DMS114 treated with DMSO at 0.1 percent for 48 hours (cell line): ENCODE measurements at regions not wholly inside any gene's neighbourhood (a gene's known extent, or its start where the extent isn't known, plus 50 kb on each side); places are given as distances from the start of the nearest gene placed in this dataset.
"Not testable (repeated sequence)": the region's sequence is repeated elsewhere in the genome, so short reads cannot be mapped to it uniquely, and the experiment has no call there.

ENCODE experiments used
- DNase-seq: peaks from one replicate; lab custom pipeline; 2025; ENCODE audit not compliant: unreplicated experiment; lab: John Stamatoyannopoulos, UW

- DNase-seq: no peak
These were observed 84.6 kb upstream of the WDR72 start for GRCh38 chr15:53843869-53844569.

GRCh38 chr15:53843166-53843565 lies 83.7 kb upstream of the WDR72 start:
- no peak for DNase-seq

- no peak for DNase-seq
These were observed 82.2 kb upstream of the WDR72 start for GRCh38 chr15:53841651-53842050.

- no peak for DNase-seq
These were observed 81.2 kb upstream of the WDR72 start for GRCh38 chr15:53840681-53841080.

GRCh38 chr15:53837263-53837662 lies 77.8 kb upstream of the WDR72 start:
- DNase-seq: no peak

- DNase-seq: no peak
These were observed 77.2 kb upstream of the WDR72 start for GRCh38 chr15:53836618-53837017.

- DNase-seq: no peak
These were observed 75.8 kb upstream of the WDR72 start for GRCh38 chr15:53835309-53835708.

GRCh38 chr15:53834214-53834613 lies 74.8 kb upstream of the WDR72 start:
- DNase-seq: no peak

GRCh38 chr15:53833134-53833624 lies 73.7 kb upstream of the WDR72 start:
- DNase-seq: no peak

- no peak for DNase-seq
These were observed 72.7 kb upstream of the WDR72 start for GRCh38 chr15:53831907-53832770.

- no peak for DNase-seq
These were observed 71.4 kb upstream of the WDR72 start for GRCh38 chr15:53830707-53831386.

- no peak for DNase-seq
These were observed 70.5 kb upstream of the WDR72 start for GRCh38 chr15:53829923-53830459.

GRCh38 chr15:53829471-53829870 lies 70.0 kb upstream of the WDR72 start:
- DNase-seq: no peak

- no peak for DNase-seq
These were observed 67.9 kb upstream of the WDR72 start for GRCh38 chr15:53827355-53827754.

GRCh38 chr15:53811530-53811929 lies 52.1 kb upstream of the WDR72 start:
- peak; percentile 25 for DNase-seq

GRCh38 chr15:53810306-53810705 lies 50.8 kb upstream of the WDR72 start:
- DNase-seq: not testable (repeated sequence)
